ENCODE measurements at regions not wholly inside any gene's neighbourhood (a gene's known extent, or its start where the extent isn't known, plus 50 kb on each side); places are given as distances from the start of the nearest gene placed in this dataset.

- DNase-seq (ENCODE audit: low spot score): no peak
- TF ChIP-seq CTCF (conservative IDR thresholded peaks at IDR 0.05; ENCODE audit: low read depth): no peak
- no peak overlapping the region for H3K27ac ChIP-seq
- POLR2A ChIA-PET (ENCODE audit: low non-redundant PET): no interaction called here
- CTCF ChIA-PET: interaction anchor here (0.6 kb wide), 2 partner anchors 63 to 250 kb away, joined by 3 read pairs; no protein-coding TSS in a partner anchor
Measured at GRCh38 chr1:29856340-29857114, 620.2 kb downstream of the PTPRU start.

GRCh38 chr1:29855561-29856160, 619.3 kb downstream of the PTPRU start:
- no peak for DNase-seq (ENCODE audit: low spot score)

GRCh38 chr1:29854700-29855276, 618.5 kb downstream of the PTPRU start:
- no peak for DNase-seq (ENCODE audit: low spot score)
- no peak overlapping the region for H3K27ac ChIP-seq
- TF ChIP-seq CTCF (conservative IDR thresholded peaks at IDR 0.05; ENCODE audit: low read depth): no peak
- POLR2A ChIA-PET (ENCODE audit: low non-redundant PET): no interaction called here
- CTCF ChIA-PET: no interaction called here

More at GRCh38 chr1:29855561-29856160, 619.3 kb downstream of the PTPRU start:
- POLR2A ChIA-PET (ENCODE audit: low non-redundant PET): no interaction called here
- CTCF ChIA-PET: interaction anchor here (0.6 kb wide), 1 partner anchor 62 kb away, joined by 3 read pairs; no protein-coding TSS in a partner anchor
- TF ChIP-seq CTCF (conservative IDR thresholded peaks at IDR 0.05; ENCODE audit: low read depth): no peak
- no peak overlapping the region for H3K27ac ChIP-seq

- no peak overlapping the region for H3K27ac ChIP-seq
- no peak for DNase-seq (ENCODE audit: low spot score)
- POLR2A ChIA-PET (ENCODE audit: low non-redundant PET): no interaction called here
- TF ChIP-seq CTCF (conservative IDR thresholded peaks at IDR 0.05; ENCODE audit: low read depth): no peak
- CTCF ChIA-PET: interaction anchor here (0.6 to 0.7 kb wide), 2 partner anchors 245 to 1084 kb away, joined by 3 to 4 read pairs; no protein-coding TSS in a partner anchor
Measured at GRCh38 chr1:29853716-29854330, 617.5 kb downstream of the PTPRU start.

- TF ChIP-seq CTCF (conservative IDR thresholded peaks at IDR 0.05; ENCODE audit: low read depth): no peak
- CTCF ChIA-PET: no interaction called here
- no peak overlapping the region for H3K27ac ChIP-seq
- POLR2A ChIA-PET (ENCODE audit: low non-redundant PET): no interaction called here
- no peak for DNase-seq (ENCODE audit: low spot score)
Measured at GRCh38 chr1:29852248-29852647, 615.9 kb downstream of the PTPRU start.

GRCh38 chr1:29851691-29852090, 615.4 kb downstream of the PTPRU start:
- ChIA-PET CTCF (no interaction called here), POLR2A (ENCODE audit: low non-redundant PET) (no interaction called here)
- H3K27ac ChIP-seq: no peak overlapping the region
- no peak for DNase-seq (ENCODE audit: low spot score)
- no peak for TF ChIP-seq CTCF (conservative IDR thresholded peaks at IDR 0.05; ENCODE audit: low read depth)

Data from RWPE1 (cell line).